Adrenal gland (tissue), 5 donors: ENCODE measurements at regions not wholly inside any gene's neighbourhood (a gene's known extent, or its start where the extent isn't known, plus 50 kb on each side); places are given as distances from the start of the nearest gene placed in this dataset.

Experiments used
- CTCF ChIP-seq, 6 experiments: fragments of 450-650 bp in 4 of 6; fragments of 200-600 bp in 2 of 6; sonication (generic) in 1 of 6; IDR thresholded peaks; 1 replicate in 5 of 6; 2 replicates in 1 of 6; pipeline versions ENCODE4 v1.5.1 to v1.8.0; 2016 to 2021; ENCODE audit warnings: antibody characterized with exemption in 6 of 6, mild to moderate bottlenecking in 2 of 6, moderate library complexity in 1 of 6
- POLR2A ChIP-seq, 2 donors: fragments of 450-650 bp; IDR thresholded peaks; one replicate each; pipeline ENCODE4 v1.6.1; 2017; ENCODE audit warnings: antibody characterized with exemption in 2 of 2, mild to moderate bottlenecking in 2 of 2, moderate library complexity in 1 of 2
- donor health status: DM: no; HTN: no; CAD: no.

DNA sequence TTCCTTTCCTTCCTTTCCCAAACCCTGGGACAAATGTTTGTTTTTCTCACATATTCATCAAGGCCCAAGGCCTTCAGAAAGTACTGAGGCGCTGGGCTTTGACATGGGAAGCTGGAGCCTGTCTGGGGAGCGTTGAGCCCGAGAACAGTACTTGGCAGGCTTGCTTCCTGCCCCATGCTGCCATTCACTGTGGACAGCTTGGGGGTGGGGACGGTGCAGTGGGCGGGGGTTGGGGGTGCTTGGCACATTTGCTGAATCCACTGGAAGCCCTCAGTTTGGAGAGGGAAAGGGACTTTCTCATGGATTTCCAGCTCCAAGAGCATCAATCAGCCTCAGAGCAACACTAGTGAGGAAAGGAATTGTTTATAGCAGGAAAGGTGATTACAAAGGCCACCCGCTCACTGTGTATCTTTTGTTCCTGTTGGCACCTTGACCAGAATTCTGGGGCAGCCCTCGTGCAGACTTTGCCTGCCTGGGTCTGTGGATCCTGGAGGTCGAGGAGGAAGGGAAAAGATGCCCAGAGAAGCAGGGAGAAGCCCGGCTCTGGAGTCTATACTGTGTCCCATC lies 199.8 kb upstream of the RGMA start:
- TF ChIP-seq CTCF (IDR thresholded peaks at IDR 0.05) (no peak), POLR2A (IDR thresholded peaks at IDR 0.05) (no peak)
